ENCODE measurements at regions not wholly inside any gene's neighbourhood (a gene's known extent, or its start where the extent isn't known, plus 50 kb on each side); places are given as distances from the start of the nearest gene placed in this dataset.
A peak's percentile ranks its signal among the peaks of the same experiment; 100 is the strongest.

DNA sequence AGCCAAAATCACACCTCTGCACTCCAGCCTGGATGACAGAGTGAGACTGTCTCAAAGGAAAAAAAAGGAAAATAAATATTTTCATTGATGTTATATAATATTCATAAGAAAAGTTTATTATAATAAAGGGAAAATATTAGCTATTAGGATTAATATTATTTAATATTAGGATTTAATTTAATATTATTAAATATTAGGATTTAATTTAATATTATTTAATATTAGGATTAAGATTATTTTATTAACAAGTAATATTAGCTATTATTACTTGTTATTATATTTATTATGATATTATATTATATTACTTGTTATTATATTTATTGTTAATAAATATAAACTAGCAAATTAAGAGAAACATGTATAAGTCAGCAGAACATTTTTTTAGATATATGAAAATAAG, 518.1 kb downstream of the FSCB start:
- no peak for DNase-seq (ENCODE audit: low read depth)

DNA sequence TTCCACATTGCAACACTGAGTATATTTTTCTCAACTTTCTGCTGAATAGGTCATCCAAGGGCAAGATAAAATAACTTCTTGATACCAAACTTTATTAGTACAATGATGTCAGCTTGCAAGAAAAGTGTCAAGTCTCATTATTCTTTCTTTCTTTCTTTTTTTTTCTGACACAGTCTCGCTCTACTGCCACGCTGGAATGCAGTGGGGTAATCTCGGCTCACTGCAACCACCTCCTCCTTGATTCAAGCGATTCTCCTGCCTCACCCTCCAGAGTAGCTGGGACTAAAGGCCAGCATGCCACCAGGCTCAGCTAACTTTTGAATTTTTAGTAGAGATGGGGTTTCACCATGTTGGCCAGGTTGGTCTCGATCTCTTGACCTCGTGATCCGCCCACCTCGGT, 523.4 kb downstream of the FSCB start:
- no peak for DNase-seq (ENCODE audit: low read depth)

DNA sequence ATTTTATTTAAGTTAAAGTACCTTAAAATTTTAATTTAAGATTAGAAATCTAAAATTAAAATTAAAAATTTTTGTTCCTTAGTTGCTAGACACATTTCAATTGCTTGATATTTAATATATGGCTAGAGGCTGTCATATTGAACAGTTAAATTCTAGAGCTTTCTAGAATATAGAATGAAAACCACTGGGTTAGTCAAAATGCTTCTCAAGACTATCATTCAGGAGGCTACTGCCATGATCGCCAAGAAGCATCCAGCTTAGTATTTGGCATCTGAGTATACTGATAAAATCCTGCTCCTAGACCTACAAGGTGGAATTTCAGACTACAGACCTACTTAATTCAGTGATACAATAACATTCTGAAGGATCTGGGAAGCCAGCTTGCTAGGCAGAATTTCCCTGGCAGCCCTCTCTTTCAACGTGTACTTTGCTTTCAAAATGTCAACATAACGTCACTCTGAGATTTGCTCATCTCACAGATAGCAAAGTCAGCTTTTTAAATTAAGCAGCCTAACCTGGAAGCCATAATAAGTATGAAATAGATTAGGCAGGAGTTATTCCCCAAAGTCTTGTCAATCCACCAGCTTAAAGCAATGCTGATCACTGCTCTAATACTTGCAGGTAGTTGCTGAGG, 525.8 kb downstream of the FSCB start:
- no peak for DNase-seq (ENCODE audit: low read depth)

DNA sequence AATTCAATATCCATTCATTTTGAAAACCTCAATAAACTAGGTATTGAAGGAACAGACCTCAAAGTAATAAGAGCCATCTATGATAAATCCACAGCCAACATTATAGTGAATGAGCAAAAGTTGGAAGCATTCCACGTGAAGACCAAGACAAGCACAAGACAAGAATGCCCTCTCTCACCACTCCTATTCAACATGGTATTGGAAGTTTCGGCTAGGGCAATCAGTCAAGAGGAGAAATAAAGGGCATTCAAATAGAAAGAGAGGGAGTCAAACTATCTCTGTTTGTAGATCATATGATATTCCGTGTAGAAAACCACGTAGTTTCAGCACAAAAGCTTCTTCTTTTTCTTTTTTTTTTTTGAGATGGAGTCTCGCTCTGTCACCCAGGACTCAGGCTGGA, 550.3 kb downstream of the FSCB start:
- DNase-seq (ENCODE audit: low read depth): no peak

DNA sequence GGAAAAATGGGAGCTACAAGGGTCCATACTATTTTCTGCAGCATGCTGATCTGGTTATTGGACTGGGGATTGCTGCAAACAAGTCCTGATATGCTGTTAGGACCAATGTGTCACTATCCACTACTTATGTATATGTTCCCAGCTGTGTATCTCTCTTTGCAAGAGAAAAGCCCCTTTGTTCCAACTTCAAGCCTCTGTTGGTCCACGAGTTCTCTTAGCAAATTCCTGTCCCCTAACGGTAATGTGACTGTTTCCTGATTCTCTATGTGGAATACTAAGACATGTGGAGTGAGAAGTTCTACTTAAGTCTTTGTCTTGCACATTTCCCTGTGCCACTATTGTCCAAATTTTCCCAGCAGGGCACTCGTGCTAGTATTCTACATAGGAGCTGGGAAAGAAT, 557.7 kb downstream of the FSCB start:
- no peak for DNase-seq (ENCODE audit: low read depth)

DNA sequence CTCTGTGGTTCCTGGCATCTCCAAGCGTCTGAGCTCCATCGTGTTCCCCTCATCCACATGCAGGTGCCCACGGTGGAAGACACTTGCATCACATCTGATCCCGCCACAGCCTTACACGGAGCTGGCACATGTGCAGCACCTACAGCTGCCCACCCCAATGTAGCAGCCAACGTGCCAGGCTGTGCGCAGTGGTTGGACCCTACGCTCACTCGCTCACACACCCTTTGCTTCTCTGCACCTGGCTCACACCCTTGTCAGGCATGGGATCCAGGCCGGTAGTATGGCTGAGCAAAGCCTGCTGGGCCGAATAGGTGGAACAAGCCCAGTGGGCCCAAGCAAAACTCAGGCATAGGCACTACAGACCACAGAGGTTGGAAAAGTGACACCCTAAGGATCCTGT, 567.2 kb downstream of the FSCB start:
- no peak for DNase-seq (ENCODE audit: low read depth)

DNA sequence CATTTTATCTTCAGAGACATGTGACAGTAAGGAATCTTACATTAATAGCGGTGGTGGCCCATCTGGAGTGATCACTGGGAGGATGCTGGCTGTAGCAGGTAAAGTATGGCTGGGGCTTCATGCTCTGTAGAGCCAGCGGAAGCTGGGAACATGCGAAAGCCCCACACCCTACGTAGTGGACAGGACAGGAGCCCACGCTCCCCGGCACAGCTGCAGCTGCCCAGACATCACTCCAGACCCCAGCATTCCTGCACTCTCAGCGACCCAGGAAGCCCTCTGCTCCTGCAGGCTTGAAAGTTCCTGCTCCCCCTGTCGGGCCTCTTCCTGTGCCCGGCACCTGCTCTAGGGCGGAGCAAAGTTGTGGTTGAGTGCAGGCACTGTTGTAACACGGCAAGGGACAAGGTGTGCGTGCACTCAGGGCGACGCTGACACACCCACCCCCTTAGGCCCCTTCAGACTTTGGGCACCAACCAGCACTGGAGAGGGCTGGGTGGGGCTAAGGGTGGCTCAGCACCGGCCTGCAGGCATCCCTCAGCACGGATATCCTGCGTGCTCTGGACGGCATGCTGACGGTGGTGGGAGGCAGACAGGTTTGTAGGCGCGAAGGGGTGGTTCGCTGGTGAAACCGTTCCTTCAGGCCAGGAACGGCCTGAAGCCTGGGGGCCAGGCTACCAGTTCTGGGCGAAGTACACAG, 568.3 kb downstream of the FSCB start:
- no peak for DNase-seq (ENCODE audit: low read depth)

DNA sequence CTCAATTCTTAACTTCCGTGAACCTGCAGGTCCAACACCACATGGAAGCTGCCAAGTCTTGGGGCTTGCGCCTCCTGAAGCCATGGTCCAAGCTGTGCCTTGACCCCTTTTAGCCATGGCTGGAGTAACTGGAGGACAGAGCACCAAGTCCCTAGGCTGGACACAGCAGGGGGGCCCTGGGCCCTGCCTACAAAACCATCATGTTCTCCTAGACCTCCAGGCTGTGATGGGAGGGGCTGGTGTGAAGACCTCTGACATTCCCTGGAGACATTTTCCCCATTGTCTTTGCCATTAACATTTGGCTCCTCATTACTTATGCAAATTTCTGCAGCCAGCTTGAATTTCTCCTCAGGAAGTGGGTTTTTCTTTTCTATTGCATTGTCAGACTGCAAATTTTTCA, 570.1 kb downstream of the FSCB start:
- no peak for DNase-seq (ENCODE audit: low read depth)

DNA sequence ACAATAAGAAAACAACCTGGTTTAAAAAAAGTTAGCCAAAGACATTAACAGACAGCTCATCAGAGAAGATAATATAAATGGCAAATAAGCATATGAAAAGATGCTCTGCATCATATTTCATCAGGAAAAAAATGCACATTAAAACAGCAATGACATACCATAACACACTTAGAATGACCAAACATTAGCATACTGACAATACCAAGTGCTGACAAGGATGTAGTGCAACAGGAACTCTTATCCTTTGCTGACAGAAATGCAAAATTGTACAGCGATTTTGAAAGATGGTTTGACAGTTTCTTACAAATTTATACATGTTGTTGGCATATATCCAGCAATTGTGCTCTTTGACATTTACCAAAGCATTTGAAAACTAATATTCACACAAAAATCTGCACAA, 573.0 kb downstream of the FSCB start:
- DNase-seq (ENCODE audit: low read depth): no peak

DNA sequence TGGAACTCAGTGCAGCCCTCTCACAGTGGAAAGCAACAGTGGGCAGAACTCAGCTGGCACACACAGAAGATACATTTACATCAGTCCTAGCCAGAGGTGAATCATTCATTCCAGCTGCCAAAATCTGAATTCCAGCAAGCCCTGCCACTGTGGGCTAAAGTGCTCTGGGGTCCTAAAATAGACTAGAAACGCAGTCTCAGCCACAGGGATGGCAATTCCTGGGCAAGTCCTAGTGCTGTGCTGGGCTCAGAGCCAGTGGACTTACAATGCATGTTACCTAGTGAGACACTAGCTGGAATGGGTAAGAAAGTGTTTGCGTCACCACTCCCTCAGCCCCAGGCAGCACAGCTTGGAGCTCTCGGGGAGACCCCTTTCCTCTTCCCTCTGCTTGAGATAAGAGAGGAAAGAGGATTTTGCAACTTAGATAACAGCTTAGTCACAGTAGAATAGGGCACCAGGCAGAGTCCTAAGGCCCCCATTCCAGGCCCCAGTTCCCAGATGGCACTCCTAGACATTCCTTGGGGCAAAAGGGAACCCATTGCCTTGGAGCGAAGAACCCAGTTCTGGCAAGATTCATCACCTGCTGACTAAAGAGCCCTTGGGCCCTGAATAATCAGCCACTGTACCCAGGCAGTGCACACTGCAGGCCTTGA, 592.9 kb downstream of the FSCB start:
- DNase-seq (ENCODE audit: low read depth): no peak

DNA sequence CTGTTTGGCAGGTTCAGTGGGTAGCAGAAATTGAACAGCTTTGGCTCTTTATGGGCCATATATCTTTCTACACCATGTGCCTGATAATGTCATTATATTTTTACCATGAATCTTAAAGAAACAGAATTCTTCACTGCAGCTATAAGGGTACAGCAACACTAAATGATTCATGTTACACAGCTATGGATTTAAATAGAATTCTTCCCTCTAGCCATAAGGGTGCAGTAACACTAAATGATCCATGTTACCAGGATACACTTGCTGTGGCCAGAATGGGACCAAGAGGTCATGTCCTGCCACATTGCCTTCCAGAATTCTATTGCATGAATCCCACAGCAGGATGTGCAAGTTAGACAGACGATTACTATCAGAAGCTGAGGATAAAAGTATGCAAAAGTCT, 603.9 kb downstream of the FSCB start:
- no peak for DNase-seq (ENCODE audit: low read depth)

DNA sequence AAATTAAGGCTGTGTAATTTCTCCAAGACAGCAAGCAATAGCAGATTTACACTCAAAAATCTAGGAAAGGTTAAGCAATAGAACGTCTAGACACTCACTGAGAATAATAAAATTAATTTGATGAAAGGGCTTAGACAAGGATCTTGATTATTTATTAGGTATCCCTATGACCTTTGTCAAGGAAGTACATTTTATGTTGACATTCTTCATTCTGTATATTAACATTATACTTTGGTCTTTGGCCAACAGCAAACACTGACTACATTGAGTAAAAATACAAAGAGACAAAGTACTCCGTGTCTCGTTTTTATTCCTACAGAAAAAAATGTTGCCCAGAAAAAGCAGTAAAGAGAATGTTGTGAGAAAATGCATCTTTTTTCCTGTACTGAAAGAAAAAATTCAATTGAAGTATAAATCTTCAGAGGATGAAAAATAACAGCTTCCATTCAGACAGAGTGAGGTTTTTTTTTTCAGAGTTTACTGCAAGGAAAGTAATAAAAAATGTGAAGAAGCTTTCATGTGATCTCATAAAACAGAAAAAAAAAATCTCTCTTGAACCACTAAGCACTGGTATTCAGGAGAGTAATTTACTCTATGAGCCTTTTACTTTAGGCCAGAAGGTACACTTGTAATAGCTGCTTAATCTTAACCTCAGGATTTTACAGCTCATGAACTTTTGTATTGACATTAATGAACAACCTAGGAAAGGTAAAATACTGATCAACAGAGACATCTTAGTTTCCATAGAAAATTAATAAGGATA, 605.0 kb downstream of the FSCB start:
- no peak for DNase-seq (ENCODE audit: low read depth)

DNA sequence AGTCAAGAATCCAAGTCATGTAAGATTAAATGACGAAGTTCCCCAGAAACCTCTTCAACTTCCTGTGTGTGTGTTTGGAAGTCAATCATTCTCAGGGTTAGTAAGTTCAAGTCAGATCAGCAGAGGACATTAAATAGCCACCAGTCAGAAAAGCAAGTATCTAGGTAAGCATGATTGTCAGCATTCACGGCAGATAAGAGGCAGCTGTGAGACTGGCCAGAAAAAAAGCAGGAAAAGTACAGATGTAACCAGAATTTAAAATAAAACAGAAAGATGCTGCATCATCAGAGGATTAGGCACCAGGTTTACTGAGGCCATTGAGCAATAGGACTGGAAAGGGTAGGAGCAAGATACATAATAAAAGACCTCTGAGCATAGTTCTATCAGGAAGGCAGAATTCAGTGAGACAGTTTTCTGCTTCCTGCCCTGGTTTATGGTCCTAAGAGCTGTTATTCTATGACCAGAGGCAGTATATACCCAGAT, 606.9 kb downstream of the FSCB start:
- peak; percentile 1 for DNase-seq (ENCODE audit: low read depth)

DNA sequence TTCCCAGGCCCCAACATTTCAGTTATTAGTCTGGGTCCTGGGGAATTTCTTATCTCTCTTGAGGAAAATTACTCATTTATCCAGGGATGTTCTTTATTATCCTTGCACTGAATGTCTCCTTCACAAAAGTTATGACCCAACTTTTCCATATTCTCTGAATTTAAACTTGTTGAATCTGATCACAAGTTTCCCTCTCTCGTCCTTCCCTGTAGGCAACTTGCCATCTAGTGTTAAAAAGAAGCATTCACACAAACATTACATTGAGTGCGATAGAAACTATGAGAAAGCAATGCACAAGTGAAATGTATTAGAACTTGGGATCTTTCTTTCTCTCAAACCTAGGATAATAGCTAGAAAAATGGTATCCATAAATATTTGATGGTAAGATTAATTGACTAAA, 608.4 kb downstream of the FSCB start:
- DNase-seq (ENCODE audit: low read depth): no peak

DNA sequence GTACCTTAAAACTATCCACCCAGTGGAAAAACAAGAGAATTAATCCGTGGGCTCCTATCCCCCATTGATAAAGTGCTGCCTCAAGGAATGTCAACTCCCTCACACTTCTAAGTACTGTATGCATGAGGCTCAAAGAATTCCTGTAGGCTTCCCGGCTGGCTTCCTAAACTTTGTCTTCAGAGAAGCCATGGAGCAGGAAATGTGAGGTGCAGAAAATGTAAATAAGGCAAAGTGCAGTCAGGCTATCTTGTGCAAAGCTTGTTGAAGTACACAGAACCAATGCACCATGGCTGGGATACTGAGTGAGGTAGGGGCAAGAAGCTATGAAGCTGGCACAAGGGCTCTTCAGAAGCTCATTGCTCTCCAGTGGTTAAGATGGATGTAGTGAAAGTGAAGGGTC, 611.0 kb downstream of the FSCB start:
- no peak for DNase-seq (ENCODE audit: low read depth)

DNA sequence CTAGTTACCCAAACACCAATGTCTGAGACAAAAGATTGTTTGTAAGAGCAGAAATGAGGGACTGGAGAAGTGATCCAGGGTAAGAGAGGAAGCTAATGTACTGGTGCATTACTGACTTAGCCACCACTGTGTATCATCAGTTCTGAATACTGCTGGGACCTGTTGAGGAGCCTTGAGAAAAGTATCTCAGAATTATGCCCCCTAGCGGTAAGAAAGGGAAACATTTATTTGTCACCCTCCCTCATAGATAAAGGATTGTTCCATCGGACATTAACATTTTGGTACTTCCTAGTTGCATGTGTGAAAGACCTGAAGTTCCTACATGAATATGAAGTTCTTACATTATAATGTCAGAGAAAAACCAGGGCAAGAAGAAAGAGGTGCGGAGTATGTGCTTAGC, 612.5 kb downstream of the FSCB start:
- peak; percentile 10 for DNase-seq (ENCODE audit: low read depth)

DNA sequence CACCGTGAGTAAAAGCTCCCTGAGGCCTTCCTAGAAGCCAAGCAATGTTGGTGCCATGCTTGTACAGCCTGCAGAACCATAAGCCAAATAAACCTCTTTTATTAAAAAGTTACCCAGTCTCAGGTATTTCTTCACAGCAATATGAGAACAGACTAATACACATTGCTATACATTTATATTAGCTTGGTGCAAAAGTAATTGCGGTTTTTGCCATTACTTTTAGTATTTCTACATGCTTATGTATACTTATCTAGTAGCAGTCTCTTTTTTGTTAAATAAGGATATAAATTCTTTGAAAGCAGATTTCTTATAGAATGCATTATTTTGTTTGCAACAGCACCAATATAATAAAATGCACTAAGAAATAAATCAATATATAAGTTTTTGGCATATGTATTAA, 619.6 kb downstream of the FSCB start:
- DNase-seq (ENCODE audit: low read depth): no peak

DNA sequence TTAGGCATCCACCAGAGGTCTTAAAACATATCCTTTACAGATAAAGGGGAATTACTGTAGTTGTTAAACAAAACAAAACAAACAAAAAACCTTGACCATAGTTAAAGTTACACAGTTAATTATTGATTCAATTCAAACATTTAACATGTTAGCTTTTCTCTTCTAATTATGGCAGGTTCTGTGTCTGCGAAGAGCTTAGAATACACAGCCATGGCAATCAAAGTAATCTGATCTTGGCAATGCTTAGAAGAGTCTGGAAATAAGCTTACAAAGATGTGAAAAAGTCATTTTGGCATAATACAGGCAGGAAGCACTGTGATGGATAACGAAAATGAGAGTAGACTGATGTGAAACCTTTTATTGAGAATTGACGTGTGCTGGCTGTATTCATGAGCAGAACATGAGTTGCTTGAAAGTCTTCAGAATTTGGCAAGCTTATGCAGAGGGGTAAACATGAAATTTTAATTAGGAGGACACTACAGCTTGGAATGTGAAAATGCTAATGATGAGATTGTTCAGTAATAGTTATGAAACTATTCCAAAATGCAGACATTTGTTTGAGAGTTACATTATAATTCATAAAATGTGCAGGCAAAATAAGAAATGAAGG, 629.6 kb downstream of the FSCB start:
- no peak for DNase-seq (ENCODE audit: low read depth)

DNA sequence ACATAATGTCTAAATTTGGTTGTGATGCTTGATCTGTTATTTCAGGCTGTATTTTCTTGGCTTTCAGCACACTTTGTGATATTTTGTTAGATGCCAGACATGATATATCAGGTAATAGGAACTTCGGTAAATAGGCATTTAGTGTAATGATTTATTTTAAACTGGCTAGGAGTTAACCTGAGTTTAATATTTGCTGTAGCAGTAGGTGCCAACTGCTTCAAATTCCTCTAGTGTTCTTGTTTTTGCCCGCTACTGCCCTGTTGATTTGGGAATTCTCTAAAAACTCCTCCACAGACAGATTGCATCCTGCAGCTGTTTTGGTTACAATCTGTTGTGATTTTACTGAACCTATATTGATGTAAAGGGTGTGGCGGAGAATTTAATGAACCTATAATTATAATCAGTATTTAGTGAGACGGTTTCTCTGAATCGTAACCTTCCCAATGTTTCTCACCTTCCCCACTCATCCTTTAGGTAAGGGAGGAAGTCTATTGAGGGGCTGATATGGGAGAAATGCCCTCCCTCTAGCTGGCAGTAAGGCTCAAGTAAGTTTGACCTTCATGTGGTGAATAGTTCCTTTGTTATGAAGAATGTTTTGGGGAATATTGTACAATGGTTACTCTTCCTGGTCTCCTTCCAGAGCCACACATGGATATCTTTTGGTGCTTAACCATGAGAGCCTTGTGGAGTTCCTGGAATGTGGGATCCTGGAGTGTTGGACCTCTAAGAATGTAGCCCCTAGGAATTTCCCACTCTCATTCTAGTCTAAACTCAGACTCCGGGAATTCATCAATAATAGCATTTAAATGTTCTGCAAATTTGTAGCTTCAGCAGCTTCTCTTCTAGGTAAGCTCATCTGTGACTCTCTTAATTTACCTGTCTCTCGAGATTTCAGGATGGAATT, 634.1 kb downstream of the FSCB start:
- no peak for DNase-seq (ENCODE audit: low read depth)

DNA sequence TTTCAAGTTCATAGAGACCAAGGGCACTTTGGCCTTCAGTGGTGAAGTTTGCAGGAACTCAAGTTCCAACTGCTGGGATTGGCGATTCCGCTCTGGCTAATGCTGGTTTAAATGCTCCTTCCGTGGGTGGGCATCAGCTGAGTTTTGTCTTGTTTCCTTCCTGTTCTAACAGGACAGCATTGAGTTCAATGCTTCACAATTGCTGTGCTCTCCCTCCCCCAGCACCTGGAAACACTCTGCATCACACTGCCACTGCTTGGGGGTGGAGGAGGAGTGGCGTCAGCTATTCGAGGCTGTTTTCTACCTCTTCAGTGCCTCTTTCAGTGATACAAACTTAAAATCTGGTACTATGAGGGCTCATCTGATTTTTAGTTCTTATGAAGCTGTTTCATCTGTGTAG, 634.9 kb downstream of the FSCB start:
- no peak for DNase-seq (ENCODE audit: low read depth)

DNA sequence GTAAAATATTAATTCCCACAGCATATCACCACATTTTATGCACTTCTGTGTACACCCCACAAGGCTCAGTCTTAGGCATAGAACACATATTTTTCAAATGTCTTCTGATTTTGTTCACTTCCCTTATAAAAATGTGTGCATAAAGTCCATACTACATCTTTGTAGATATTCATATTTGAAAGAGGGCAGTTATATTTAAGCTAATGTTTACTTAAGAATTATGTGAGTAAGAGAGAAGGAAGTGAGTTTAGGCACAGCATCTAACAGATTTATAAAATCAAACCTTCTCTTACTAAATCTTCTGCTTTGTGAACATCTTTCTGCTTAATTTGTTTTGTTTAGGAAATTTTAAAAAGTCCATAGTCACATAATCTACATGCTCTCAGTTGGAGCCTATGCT, 648.1 kb downstream of the FSCB start:
- DNase-seq (ENCODE audit: low read depth): no peak
